Hypothalamus (tissue), 51 donors: ENCODE measurements at regions not wholly inside any gene's neighbourhood (a gene's known extent, or its start where the extent isn't known, plus 50 kb on each side); places are given as distances from the start of the nearest gene placed in this dataset.
"Not testable (repeated sequence)": the region's sequence is repeated elsewhere in the genome, so short reads cannot be mapped to it uniquely, and the experiment has no call there.

ENCODE experiments used
- DNase-seq, 51 donors: peaks; one replicate each; lab custom pipeline; 2025; lab: John Stamatoyannopoulos, UW

DNA sequence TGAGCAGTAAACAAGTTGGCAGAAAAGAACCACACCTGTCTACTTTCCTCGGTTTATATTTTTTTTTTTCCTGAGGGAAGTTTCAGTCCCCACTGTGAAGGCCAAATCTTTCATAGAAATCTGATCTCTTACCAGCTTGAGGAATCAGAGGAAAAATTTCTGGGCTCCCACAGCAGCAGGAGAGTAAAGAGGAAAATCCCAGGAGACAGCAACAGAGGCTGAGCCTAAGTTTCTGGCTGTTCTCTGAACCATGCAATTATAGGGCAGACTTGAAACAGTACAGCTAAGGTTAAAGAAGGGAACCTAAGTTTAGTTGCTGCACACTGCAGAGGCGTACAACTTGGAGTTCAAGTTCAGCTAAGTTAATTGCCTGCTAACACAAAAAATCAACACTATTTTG, 1090.9 kb upstream of the INTU start:
- DNase-seq = no peak

GRCh38 chr4:126544276-126544675, 1088.5 kb upstream of the INTU start:
- DNase-seq = no peak

GRCh38 chr4:126546197-126546596, 1086.6 kb upstream of the INTU start:
- DNase-seq = not testable (repeated sequence)

DNA sequence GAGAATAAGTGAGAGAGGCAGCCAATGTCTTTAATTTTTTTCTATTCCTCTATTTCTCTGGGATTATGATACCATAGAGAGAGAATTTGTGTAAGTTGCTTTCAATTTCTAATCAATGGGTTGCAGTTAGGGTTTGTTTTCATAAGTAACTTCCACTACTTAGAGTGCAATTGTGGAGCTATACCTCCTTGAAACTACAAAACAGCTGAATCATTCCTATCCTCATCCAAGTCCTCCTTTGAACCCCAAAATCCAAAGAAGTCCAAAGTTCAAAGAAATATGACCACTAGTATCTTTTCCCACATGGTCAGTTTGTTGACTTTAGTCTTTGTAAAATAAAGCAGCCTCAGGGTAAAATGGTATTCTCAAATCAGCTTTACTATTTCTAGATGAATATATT, 1085.4 kb upstream of the INTU start:
- DNase-seq = no peak

GRCh38 chr4:126548890-126549289, 1083.9 kb upstream of the INTU start:
- DNase-seq = no peak

GRCh38 chr4:126552321-126552720, 1080.4 kb upstream of the INTU start:
- no peak for DNase-seq

GRCh38 chr4:126553248-126553647, 1079.5 kb upstream of the INTU start:
- no peak for DNase-seq

- DNase-seq = no peak
These were observed 1074.2 kb upstream of the INTU start for GRCh38 chr4:126558596-126558995.

DNA sequence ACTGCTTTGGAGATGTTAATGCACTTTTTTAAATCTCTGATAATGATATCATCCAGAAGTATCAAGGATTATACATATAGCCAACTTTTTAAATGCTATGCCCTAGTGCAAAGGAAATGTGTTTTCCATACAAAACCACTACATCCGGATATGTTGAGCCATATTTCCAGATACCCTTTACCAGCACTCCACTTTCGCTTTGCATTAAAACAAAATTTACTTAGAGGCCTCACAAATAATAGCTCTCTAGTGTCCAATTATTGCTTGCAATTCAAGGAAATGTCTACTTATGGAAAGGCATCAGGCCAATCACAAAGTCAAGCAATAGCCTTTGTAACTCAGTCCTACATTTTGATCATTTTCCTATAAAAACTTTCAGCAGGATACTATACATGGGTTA, 1072.8 kb upstream of the INTU start:
- DNase-seq = no peak

GRCh38 chr4:126560794-126561193, 1072.0 kb upstream of the INTU start:
- DNase-seq = no peak

- DNase-seq = no peak
These were observed 1069.4 kb upstream of the INTU start for GRCh38 chr4:126563389-126563788.

DNA sequence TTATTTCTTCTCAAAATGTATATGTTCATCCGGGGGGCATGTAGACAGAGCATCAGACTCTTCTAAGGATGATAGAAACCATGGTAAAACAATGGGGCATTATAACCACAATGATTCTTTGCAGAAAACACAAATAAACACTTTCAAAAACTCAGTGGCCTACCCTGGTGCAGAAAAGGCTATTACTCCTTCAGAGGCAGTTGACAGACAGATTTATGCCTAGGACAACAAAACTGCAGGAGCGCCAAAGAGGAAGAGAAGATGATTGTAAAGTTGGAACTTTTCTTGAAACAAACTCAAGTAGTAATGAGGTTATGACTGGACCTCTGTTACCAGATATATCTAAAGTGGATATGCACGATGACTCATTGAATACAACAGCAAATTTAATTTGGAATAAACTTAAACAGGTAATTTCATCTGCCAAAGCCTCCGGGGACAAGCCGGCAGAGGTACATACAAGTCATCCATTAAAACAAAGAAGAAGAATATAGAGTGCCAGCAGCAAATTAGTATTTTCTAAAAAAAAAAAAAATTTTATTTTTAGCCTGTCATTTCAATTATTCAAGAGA, 1068.4 kb upstream of the INTU start:
- no peak for DNase-seq

DNA sequence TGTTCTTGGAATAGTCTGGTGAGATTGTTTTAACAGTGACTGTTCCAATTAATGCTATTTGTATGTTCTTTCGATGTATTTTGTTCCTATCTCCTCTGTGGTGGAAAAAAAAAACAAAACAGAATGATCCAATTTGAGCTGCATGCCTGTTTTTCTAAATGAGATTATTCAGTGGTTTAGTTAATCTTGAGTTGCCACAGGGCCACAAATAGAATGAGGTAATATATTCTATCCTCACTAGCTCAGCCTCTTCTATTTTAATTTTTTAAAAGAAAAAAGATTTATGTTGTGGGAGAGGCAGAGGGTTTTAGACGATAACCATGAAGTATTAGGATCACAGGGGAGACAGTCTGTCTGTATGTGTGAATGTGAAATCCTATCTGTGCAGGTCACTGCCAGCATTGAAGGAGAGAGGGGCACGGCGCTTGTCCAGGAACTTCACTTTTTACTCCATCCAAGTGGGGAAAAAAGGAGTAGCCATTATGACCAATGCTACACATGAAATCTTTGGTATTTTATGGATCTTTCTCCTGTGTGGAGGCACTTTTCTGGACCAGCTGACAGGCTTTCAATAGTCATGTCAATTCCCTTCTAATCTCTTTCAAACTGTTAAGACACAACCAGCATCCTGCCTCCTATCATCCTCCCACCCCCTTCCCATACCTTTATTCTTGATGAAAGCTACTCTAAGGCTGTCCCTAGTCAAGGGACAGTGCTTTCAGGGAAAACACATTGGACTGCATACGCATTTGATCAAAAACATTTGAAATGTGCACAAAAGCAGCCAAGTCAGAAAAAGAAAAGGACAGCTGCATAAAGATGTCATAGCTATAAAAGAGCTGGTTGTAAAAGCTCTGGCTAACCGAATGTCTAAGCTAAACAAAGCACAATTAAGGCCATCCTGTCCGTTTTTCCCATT, 1063.8 kb upstream of the INTU start:
- DNase-seq = peak in 2 of 51 donors; percentile 39 to 41

- DNase-seq = no peak
These were observed 1060.5 kb upstream of the INTU start for GRCh38 chr4:126572264-126572663.

- DNase-seq = no peak
These were observed 1050.0 kb upstream of the INTU start for GRCh38 chr4:126582737-126583136.

GRCh38 chr4:126583509-126583908, 1049.2 kb upstream of the INTU start:
- DNase-seq = peak in 1 of 51 donors; percentile 4

DNA sequence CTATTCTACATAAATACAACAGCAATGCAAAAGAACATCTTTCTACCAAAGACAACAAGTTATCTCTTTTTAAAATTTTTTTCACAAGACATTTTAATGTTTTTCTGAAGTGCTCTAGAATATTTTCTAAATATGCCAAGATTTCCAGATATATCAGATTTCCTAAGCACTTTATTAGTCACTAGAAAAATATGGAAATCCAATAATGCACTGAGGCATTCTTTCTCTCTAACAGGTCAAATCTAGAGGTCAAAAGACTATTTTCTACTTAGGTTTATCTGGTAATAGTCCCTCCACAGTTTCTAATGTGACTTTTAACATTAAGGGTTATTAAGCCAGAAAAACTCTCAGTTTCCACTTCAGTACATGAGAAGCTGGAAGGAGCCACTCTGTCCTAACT, 1041.2 kb upstream of the INTU start:
- DNase-seq = no peak

DNA sequence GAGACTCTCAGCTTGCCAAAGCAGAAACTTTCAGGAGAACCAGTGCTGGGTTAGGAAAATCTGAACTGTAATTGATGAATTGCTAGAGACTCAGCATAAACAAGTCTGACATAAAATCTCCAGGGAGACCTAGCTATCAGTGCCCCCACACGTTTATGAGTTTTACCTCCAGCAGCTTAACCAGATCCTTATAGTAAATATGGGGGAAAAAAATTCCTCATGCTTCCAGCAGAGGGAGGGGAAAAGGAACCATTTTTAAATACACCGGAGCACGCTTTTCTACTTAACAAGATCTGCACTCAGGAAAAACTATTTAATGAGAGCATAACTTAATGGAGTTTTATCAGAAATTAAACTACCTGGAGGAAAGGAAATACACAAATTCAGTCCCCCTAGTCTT, 1040.7 kb upstream of the INTU start:
- DNase-seq = no peak

GRCh38 chr4:126593626-126594025, 1039.1 kb upstream of the INTU start:
- DNase-seq = no peak

- no peak for DNase-seq
These were observed 1037.1 kb upstream of the INTU start for GRCh38 chr4:126595643-126596042.

GRCh38 chr4:126599746-126600145, 1033.0 kb upstream of the INTU start:
- DNase-seq = no peak

DNA sequence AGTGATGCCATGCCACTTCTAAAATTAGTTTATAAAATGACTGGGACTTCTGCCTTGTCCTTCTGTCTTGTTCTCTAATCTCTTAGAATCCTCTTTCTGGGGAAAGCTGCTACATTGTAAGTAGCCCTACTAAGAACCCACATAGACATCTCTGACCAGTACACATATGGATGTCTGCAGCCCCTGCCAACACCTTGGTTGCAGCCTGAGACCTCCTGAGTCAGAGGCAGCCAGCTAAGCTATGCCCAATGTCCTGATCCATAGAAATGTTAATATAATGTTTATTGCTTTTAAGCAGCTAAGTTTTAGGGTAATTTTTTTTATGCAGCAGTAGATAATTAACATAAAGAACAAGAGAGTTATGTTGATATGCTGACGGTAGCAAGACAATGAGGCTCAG, 1029.5 kb upstream of the INTU start:
- no peak for DNase-seq
